ENCODE measurements at regions not wholly inside any gene's neighbourhood (a gene's known extent, or its start where the extent isn't known, plus 50 kb on each side); places are given as distances from the start of the nearest gene placed in this dataset.
A peak's percentile ranks its signal among the peaks of the same experiment; 100 is the strongest.

GRCh38 chr3:187616307-187616972, 53.8 kb downstream of the SST start:
- H3K4me3 ChIP-seq (ENCODE audit: low read length): no peak overlapping the region
- no peak overlapping the region for H3K4me2 ChIP-seq (ENCODE audit: low read length)
- H2AFZ ChIP-seq (ENCODE audit: low read depth, low read length): no peak overlapping the region
- no peaks in the 10 kb centered on the region for H3K27me3 ChIP-seq (ENCODE audit: insufficient read depth, low read depth, low read length)
- H3K9me2 ChIP-seq (ENCODE audit: insufficient read depth, low read length): no peaks in the 10 kb centered on the region
- no peaks in the 10 kb centered on the region for H3F3A ChIP-seq (ENCODE audit: insufficient read depth, low read length, poor library complexity, severe bottlenecking)
- H3K9ac ChIP-seq (ENCODE audit: low read length): no peak overlapping the region
- no peaks in the 10 kb centered on the region for H4K20me1 ChIP-seq (ENCODE audit: insufficient read depth)
- no peaks in the 10 kb centered on the region for H3K9me3 ChIP-seq (ENCODE audit: low read length)
- TF ChIP-seq CTCF (IDR thresholded peaks at IDR 0.05; ENCODE audit: poor library complexity, severe bottlenecking): peak; percentile 46
- no peak for TF ChIP-seq TAF1 (IDR thresholded peaks at IDR 0.05; ENCODE audit: low read depth)
- TF ChIP-seq POLR2AphosphoS5 (IDR thresholded peaks at IDR 0.05): no peak
- TF ChIP-seq EP300 (conservative IDR thresholded peaks at IDR 0.05; ENCODE audit: poor library complexity, severe bottlenecking): no peak
- no peak for TF ChIP-seq REST (IDR thresholded peaks at IDR 0.05; ENCODE audit: borderline replicate concordance)
- H3K36me3 ChIP-seq (ENCODE audit: insufficient read depth, low read length): no peaks in the 10 kb centered on the region
- no peak overlapping the region for H3K27ac ChIP-seq (ENCODE audit: low read length)
- H3K79me2 ChIP-seq (replicated peaks; ENCODE audit: insufficient read depth, low read length): no peaks in the 10 kb centered on the region

- H3K27me3 ChIP-seq (ENCODE audit: insufficient read depth, low read depth, low read length): no peaks in the 10 kb centered on the region
- no peak overlapping the region for H3K4me3 ChIP-seq (ENCODE audit: low read length)
- no peaks in the 10 kb centered on the region for H3K9me3 ChIP-seq (ENCODE audit: low read length)
- no peaks in the 10 kb centered on the region for H3K79me2 ChIP-seq (replicated peaks; ENCODE audit: insufficient read depth, low read length)
- no peaks in the 10 kb centered on the region for H3K9me2 ChIP-seq (ENCODE audit: insufficient read depth, low read length)
- H3K36me3 ChIP-seq (ENCODE audit: insufficient read depth, low read length): no peaks in the 10 kb centered on the region
- TF ChIP-seq EZH2 (IDR thresholded peaks at IDR 0.05; ENCODE audit: borderline replicate concordance, insufficient read depth, low read length, poor library complexity, severe bottlenecking) (no peak), TAF1 (IDR thresholded peaks at IDR 0.05; ENCODE audit: low read depth) (no peak), POLR2AphosphoS5 (IDR thresholded peaks at IDR 0.05) (no peak), REST (IDR thresholded peaks at IDR 0.05; ENCODE audit: borderline replicate concordance) (no peak), MXI1 (conservative IDR thresholded peaks at IDR 0.05; ENCODE audit: poor library complexity, severe bottlenecking) (no peak), EP300 (conservative IDR thresholded peaks at IDR 0.05; ENCODE audit: poor library complexity, severe bottlenecking) (no peak)
- no peak overlapping the region for H3K9ac ChIP-seq (ENCODE audit: low read length)
- H3F3A ChIP-seq (ENCODE audit: insufficient read depth, low read length, poor library complexity, severe bottlenecking): no peaks in the 10 kb centered on the region
- no peak overlapping the region for H2AFZ ChIP-seq (ENCODE audit: low read depth, low read length)
- no peak overlapping the region for H3K27ac ChIP-seq (ENCODE audit: low read length)
- H4K20me1 ChIP-seq (ENCODE audit: insufficient read depth): no peaks in the 10 kb centered on the region
- no peak overlapping the region for H3K4me2 ChIP-seq (ENCODE audit: low read length)
Observed at GRCh38 chr3:187615630-187616029, 54.6 kb downstream of the SST start.
